ENCODE measurements at regions not wholly inside any gene's neighbourhood (a gene's known extent, or its start where the extent isn't known, plus 50 kb on each side); places are given as distances from the start of the nearest gene placed in this dataset.

DNA sequence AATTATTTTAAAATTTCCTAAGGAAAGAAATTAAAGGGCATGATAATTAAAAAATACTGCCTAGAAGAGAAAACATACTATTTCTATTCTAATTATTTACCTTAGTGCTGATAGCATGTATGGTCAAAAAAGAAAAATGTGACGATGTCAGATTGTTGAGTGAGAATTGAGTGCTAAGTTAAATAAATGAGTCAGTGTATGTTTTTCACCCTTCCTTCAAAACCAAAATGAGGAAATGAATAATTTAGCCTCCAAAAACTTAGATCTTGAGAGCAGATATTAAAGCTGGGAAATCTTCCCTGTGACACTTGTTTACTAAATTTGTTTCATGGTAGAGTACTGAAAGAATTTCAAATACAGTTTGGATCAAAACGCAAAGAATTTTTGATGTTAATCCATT is 58.6 kb upstream of the NYAP2 start:
- Histone ChIP-seq H3K4me3 (replicated peaks in 1 of 3) (no peak overlapping the region), H3K27me3 (no peaks in the 10 kb centered on the region), H3K27ac (no peak overlapping the region), H3K9me3 (no peaks in the 10 kb centered on the region), H3K4me1 (peaks cover 3 to 5% of the 10 kb centered on the region in 2 donors), H3K36me3 (no peaks in the 10 kb centered on the region)
- DNase-seq = no peak
- TF ChIP-seq, protein P1, sequence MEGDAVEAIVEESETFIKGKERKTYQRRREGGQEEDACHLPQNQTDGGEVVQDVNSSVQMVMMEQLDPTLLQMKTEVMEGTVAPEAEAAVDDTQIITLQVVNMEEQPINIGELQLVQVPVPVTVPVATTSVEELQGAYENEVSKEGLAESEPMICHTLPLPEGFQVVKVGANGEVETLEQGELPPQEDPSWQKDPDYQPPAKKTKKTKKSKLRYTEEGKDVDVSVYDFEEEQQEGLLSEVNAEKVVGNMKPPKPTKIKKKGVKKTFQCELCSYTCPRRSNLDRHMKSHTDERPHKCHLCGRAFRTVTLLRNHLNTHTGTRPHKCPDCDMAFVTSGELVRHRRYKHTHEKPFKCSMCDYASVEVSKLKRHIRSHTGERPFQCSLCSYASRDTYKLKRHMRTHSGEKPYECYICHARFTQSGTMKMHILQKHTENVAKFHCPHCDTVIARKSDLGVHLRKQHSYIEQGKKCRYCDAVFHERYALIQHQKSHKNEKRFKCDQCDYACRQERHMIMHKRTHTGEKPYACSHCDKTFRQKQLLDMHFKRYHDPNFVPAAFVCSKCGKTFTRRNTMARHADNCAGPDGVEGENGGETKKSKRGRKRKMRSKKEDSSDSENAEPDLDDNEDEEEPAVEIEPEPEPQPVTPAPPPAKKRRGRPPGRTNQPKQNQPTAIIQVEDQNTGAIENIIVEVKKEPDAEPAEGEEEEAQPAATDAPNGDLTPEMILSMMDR (IDR thresholded peaks at IDR 0.05) = no peak
- no peak for TF ChIP-seq POLR2A (IDR thresholded peaks at IDR 0.05)
- 77 to 78% methylated on average over 2 of the region's 2 CpGs for WGBS, 2 donors
- intact Hi-C loops (cut with DNase I) = no loop called here

DNA sequence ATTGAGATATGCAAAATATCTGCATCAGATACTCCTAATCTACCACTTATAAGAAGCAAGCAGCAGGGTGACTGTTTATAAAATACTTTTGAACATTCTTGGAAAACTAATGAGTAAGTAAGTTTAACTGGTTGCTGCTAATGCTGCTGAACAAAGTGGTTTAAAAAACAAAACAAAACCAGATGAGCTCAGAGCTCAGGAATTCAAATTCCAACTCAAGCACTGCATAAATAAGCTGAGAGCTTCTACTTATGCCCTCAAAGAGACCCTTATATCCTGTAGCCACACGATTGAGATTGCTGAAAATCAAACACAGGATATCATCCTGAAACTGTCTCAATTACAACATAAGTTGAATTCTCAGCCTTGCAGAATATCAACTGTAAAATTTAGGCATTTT is 62.3 kb upstream of the NYAP2 start:
- Histone ChIP-seq H3K36me3 (no peaks in the 10 kb centered on the region), H3K27ac (peak overlapping the region in 1 of 3 donors; percentile 30), H3K27me3 (no peaks in the 10 kb centered on the region), H3K4me1 (peaks cover 3 to 5% of the 10 kb centered on the region in 2 donors), H3K9me3 (no peaks in the 10 kb centered on the region), H3K4me3 (replicated peaks in 1 of 3) (no peak overlapping the region)
- TF ChIP-seq, protein P1 (IDR thresholded peaks at IDR 0.05) = no peak
- no peak for TF ChIP-seq POLR2A (IDR thresholded peaks at IDR 0.05)
- intact Hi-C loops (cut with DNase I) = no loop called here
- no peak for DNase-seq
- 0% methylated on average over 1 of the region's 1 CpG for WGBS, 2 donors

DNA sequence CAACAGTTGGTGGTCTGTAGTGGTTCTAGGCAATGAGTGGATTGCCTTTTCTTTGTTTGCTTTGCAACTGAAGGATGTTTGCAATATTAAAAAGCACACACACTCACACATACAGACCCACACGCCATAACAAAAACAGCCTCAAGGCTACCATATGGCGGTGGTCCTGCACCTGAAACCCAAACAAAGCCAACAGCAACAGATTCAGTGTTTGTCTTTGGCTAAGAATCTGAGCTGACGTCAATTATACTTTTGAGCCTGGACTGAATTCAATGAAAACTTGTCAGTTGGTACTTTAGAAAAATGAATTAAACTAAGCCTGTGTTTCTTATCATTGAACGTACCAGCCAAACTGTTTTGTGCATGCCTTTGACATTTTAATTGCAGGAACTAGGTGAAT is 65.0 kb upstream of the NYAP2 start:
- intact Hi-C loops (cut with DNase I) = no loop called here
- Histone ChIP-seq H3K9me3 (no peaks in the 10 kb centered on the region), H3K36me3 (no peaks in the 10 kb centered on the region), H3K4me3 (replicated peaks in 1 of 3) (no peak overlapping the region), H3K4me1 (peaks cover 3 to 5% of the 10 kb centered on the region in 2 donors), H3K27me3 (no peaks in the 10 kb centered on the region), H3K27ac (no peak overlapping the region)
- 47 to 56% methylated on average over 4 of the region's 4 CpGs for WGBS, 2 donors
- no peak for DNase-seq
- TF ChIP-seq POLR2A (IDR thresholded peaks at IDR 0.05) = no peak

DNA sequence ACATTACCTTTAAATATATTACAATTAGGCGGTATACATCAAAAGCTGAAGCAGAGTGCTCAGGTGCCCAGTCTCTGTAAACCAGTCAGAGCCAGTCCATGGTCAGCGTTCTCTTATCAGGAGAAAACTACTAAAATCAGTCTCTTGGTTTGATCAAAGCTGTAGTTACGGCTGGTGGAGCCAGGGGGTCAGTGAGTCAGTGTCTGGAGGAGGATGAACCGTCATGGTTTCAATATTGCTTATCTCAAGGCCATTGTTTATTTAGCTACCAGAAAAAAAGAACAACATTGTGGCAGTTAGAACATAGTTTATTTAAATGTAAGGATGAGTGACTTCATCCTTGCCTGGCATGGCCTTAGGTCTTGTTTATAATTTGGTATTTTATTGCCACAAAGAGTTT is 71.3 kb upstream of the NYAP2 start:
- Histone ChIP-seq H3K27ac (no peak overlapping the region), H3K27me3 (no peaks in the 10 kb centered on the region), H3K9me3 (no peaks in the 10 kb centered on the region), H3K36me3 (no peaks in the 10 kb centered on the region), H3K4me3 (replicated peaks in 1 of 3) (no peak overlapping the region), H3K4me1 (no peaks in the 10 kb centered on the region)
- TF ChIP-seq, protein P1 (IDR thresholded peaks at IDR 0.05) = no peak
- TF ChIP-seq POLR2A (IDR thresholded peaks at IDR 0.05) = no peak
- DNase-seq = no peak
- WGBS, 2 donors = 50 to 51% methylated on average over 4 of the region's 4 CpGs
- intact Hi-C loops (cut with DNase I) = no loop called here

DNA sequence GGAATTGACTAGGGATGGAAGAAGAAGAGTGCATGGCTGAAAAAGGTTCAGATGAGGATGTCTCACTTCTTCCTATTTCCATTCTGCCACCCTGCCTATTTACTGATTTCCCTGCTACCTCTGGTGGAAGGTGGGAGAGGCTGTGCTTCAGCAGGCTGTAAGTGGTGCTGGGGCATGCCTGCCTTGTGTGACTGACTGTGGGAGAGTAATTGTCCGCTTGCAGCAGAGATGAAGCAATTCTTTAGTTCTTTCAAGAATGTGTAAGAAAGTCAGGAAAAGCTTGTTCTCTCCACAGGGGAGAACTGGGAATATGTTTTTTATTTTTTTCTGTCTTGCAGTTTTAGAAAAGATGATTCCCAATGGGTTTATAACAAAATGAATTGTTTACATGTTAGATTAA is 72.5 kb upstream of the NYAP2 start:
- H3K36me3 ChIP-seq = no peaks in the 10 kb centered on the region
- intact Hi-C loops (cut with DNase I) = no loop called here
- TF ChIP-seq, protein P1 (IDR thresholded peaks at IDR 0.05) = no peak
- no peak for TF ChIP-seq POLR2A (IDR thresholded peaks at IDR 0.05)
- DNase-seq = no peak
- no peaks in the 10 kb centered on the region for H3K27me3 ChIP-seq
- no peak overlapping the region for H3K27ac ChIP-seq
- H3K4me3 ChIP-seq (replicated peaks in 1 of 3) = no peak overlapping the region
- 46 to 49% methylated on average over 1 of the region's 1 CpG for WGBS, 2 donors
- H3K4me1 ChIP-seq = no peaks in the 10 kb centered on the region
- H3K9me3 ChIP-seq = no peaks in the 10 kb centered on the region

DNA sequence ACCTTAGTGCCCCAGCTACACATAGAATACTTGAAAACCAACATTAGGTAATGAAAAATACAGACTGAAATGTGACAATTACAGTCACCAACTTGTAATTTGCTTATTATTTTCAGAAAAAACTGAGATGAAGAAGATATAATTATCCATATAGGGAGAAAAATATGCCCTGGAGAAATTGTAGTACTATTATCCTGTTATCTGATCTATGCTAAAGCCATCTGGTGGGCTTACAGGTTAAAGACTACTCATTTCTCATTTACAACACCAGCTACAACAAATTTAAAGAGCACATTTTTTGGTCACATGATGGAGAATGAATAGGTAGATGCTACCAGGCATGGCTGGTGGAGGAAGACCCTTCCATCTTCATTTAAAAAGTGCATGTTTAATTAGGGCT is 79.6 kb upstream of the NYAP2 start:
- no peaks in the 10 kb centered on the region for H3K36me3 ChIP-seq
- no peak overlapping the region for H3K27ac ChIP-seq
- no peak overlapping the region for H3K4me3 ChIP-seq (replicated peaks in 1 of 3)
- H3K9me3 ChIP-seq = no peaks in the 10 kb centered on the region
- TF ChIP-seq POLR2A (IDR thresholded peaks at IDR 0.05) = no peak
- TF ChIP-seq, protein P1 (IDR thresholded peaks at IDR 0.05) = no peak
- no peak for DNase-seq
- intact Hi-C loops (cut with DNase I) = no loop called here
- no peaks in the 10 kb centered on the region for H3K4me1 ChIP-seq
- no peaks in the 10 kb centered on the region for H3K27me3 ChIP-seq

All from thyroid gland (tissue), 4 donors.